ENCODE measurements at regions not wholly inside any gene's neighbourhood (a gene's known extent, or its start where the extent isn't known, plus 50 kb on each side); places are given as distances from the start of the nearest gene placed in this dataset.

- no peak for TF ChIP-seq CTCF (IDR thresholded peaks at IDR 0.05)
- TF ChIP-seq EZH2 (IDR thresholded peaks at IDR 0.05), result no peak
- TF ChIP-seq EZH2phosphoT487 (IDR thresholded peaks at IDR 0.05), result no peak
Measured at GRCh38 chr4:156593464-156593863, 378.1 kb downstream of the PDGFC start.

Data from neural progenitor cell (in vitro differentiated cells).